GM10266 (cell line): ENCODE measurements at regions not wholly inside any gene's neighbourhood (a gene's known extent, or its start where the extent isn't known, plus 50 kb on each side); places are given as distances from the start of the nearest gene placed in this dataset.
"Not testable (repeated sequence)": the region's sequence is repeated elsewhere in the genome, so short reads cannot be mapped to it uniquely, and the experiment has no call there.

Experiments used
- DNase-seq: peaks from one replicate; pipeline ENCODE4 v3.0.0; 2012; ENCODE audit errors: extremely low spot score
- CTCF ChIP-seq: IDR thresholded peaks from 2 replicates; pipeline ENCODE4 v1.5.1; 2012; ENCODE audit warnings: mild to moderate bottlenecking, low read depth; ENCODE audit not compliant: control insufficient read depth, insufficient read depth; ENCODE audit errors: missing control alignments

GRCh38 chrX:125153621-125154020 lies 166.1 kb upstream of the TEX13C start:
- no peak for TF ChIP-seq CTCF
- DNase-seq = no peak

DNA sequence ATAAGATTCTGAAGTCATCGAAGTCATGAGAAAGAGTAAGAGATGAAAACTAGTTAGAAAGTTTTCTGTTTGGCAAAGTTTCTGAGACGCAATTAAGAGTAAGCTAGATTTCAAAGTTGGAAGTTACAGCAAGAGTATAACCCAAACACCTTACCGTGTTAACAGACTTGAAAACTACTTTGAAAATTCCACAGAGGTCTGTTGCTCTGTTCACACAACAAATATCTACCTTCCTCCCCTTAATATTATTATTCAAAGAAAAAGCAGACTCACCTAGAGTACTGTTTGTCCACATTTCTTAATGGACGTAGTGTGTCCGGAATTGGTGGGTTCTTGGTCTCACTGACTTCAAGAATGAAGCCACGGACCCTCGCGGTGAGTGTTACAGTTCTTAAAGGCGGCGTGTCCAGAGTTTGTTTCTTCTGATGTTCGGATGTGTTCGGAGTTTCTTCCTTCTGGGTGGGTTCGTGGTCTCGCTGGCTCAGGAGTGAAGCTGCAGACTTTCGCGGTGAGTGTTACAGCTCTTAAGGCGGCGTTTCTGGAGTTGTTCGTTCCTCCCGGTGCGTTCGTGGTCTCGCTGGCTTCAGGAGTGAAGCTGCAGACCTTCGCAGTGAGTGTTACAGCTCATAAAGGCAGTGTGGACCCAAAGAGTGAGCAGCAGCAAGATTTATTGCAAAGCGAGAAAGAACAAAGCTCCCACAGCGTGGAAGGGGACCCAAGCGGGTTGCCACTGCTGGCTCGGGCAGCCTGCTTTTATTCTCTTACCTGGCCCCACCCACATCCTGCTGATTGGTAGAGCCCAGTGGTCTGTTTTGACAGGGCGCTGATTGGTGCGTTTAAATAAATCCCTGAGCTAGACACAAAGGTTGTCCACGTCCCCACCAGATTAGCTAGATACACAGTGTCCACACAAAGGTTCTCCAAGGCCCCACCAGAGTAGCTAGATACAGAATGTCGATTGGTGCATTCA lies 165.1 kb upstream of the TEX13C start:
- not testable (repeated sequence) for DNase-seq

- DNase-seq = not testable (repeated sequence)
These were observed 164.2 kb upstream of the TEX13C start for GRCh38 chrX:125155296-125156033.

DNA sequence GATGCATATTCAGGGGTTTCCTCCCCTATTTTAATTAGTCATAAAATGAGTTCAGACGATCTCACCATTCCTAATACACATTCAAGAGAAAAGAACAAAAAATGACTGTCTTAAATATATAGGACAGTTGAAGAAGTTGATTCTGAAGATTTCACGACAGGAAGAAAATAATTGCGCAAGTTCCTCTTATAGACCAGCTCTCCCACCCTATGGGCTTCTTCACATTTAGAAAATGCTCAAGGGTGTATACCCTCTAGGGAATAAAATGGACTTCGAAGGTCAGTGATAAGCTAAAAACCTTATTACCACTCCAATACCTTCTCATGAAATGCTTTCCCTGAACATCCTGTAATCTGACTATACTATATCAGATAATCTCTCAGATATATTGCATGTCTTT lies 149.2 kb upstream of the TEX13C start:
- no peak for DNase-seq
- TF ChIP-seq CTCF = no peak

- no peak for DNase-seq
- no peak for TF ChIP-seq CTCF
These were observed 147.1 kb upstream of the TEX13C start for GRCh38 chrX:125172531-125172930.

DNA sequence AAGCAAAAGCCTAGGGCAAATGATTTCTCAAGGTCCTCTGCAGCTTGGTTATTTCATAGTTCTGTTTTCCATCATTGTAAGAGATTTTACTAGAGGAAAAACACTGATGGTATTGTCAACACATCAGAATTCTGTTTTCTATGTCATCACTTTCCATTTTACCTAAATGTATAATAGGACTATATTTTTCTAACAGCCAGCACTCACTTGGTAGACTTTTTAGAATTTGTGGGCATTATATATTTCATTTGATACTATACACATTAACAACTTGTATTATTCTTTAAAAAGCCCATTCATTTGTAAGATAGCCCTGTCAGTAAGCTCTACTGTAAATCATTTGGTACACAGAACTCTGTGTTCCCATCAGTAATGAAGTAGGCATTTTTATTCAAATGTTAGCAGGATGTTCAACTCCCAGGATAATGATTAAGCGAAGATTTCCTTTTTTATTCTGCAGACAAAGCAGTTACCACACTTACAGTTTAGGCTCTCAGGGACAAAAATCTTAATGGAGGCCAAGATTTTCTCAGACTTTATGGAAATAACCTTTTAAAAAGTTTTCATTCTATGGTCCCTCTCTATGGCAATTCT lies 143.6 kb upstream of the TEX13C start:
- TF ChIP-seq CTCF = no peak
- no peak for DNase-seq

- no peak for TF ChIP-seq CTCF
- DNase-seq = no peak
These were observed 125.8 kb upstream of the TEX13C start for GRCh38 chrX:125193921-125194320.

DNA sequence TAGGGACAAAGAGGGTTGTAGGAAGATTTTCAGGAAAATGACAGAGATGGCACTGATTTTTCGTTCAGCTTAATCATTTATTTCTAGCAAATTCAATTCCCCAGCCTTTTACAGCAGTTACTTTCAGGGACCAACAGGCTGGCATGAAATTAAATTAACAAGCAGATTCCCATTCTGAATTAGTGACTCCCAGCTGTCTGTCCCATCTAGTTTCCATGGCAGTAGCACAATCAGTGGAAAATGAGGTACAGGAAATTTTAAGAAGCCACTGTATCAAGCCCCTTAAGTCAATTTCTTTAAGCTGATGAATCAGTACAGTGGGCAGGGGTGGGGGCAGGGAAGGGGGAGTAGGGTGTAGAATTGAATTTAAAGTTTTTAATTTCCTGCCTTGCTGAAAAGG lies 121.1 kb upstream of the TEX13C start:
- TF ChIP-seq CTCF = no peak
- DNase-seq = no peak
